IPS DF 4.7 (cell line): ENCODE measurements at regions not wholly inside any gene's neighbourhood (a gene's known extent, or its start where the extent isn't known, plus 50 kb on each side); places are given as distances from the start of the nearest gene placed in this dataset.
"Not testable (repeated sequence)": the region's sequence is repeated elsewhere in the genome, so short reads cannot be mapped to it uniquely, and the experiment has no call there.

ENCODE experiments used
- DNase-seq: peaks from one replicate; pipeline ENCODE4 v3.0.0-alpha.2; 2013; ENCODE audit warnings: low spot score; ENCODE audit errors: extremely low read depth

- DNase-seq: not testable (repeated sequence)
Observed at GRCh38 chr22:22756551-22757201, 112.3 kb downstream of the GGTLC2 start.

- DNase-seq: not testable (repeated sequence)
Observed at GRCh38 chr22:22758101-22758807, 113.8 kb downstream of the GGTLC2 start.

GRCh38 chr22:22759371-22759770 is 115.0 kb downstream of the GGTLC2 start:
- no peak for DNase-seq

GRCh38 chr22:22759889-22760546 is 115.6 kb downstream of the GGTLC2 start:
- no peak for DNase-seq

GRCh38 chr22:22761606-22761962 is 117.2 kb downstream of the GGTLC2 start:
- no peak for DNase-seq

GRCh38 chr22:22761963-22762772 is 117.8 kb downstream of the GGTLC2 start:
- DNase-seq: no peak

- DNase-seq: no peak
Observed at GRCh38 chr22:22763512-22763911, 119.1 kb downstream of the GGTLC2 start.

GRCh38 chr22:22764085-22764484 is 119.7 kb downstream of the GGTLC2 start:
- DNase-seq: no peak

DNA sequence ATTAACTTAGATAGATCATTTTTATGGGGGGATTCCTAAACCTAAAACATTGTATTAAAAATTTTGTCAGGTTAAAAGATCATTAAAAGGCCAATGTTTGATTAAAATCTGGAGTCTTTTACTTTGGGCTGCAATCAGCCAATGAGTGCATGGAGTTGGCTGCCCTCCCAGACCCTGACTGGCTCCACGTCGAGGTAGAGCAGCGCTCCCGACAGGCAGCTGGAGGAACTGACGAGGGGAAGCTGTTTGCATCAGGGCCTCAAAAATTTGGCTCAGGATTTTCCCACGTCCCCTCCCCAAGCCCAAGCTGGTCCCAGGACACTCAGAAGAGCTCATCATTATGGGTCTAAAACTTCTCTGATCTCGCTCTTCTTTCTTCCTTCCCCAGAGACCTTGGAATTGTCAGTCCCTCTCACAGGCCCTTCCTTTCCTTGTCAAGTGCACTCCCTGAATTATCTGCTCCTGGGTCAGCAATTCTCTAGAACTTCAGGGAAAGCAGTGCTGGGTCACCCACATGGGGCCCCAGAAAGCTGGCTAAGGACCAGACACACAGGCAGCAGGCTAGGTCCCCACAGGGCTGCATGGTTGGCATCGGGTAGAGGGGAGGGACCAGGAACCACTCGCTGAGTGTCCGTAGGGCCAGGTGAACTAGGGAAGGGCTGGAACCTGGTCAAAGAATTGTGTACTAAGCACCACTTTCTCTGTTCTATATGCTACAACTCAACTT is 119.6 kb upstream of the IGLL5 start:
- DNase-seq: no peak

- no peak for DNase-seq
Observed at GRCh38 chr22:22768885-22769284, 118.7 kb upstream of the IGLL5 start.

GRCh38 chr22:22769434-22770279 is 118.0 kb upstream of the IGLL5 start:
- no peak for DNase-seq

- no peak for DNase-seq
Observed at GRCh38 chr22:22770280-22770871, 117.2 kb upstream of the IGLL5 start.

GRCh38 chr22:22770881-22771280 is 116.7 kb upstream of the IGLL5 start:
- no peak for DNase-seq

DNA sequence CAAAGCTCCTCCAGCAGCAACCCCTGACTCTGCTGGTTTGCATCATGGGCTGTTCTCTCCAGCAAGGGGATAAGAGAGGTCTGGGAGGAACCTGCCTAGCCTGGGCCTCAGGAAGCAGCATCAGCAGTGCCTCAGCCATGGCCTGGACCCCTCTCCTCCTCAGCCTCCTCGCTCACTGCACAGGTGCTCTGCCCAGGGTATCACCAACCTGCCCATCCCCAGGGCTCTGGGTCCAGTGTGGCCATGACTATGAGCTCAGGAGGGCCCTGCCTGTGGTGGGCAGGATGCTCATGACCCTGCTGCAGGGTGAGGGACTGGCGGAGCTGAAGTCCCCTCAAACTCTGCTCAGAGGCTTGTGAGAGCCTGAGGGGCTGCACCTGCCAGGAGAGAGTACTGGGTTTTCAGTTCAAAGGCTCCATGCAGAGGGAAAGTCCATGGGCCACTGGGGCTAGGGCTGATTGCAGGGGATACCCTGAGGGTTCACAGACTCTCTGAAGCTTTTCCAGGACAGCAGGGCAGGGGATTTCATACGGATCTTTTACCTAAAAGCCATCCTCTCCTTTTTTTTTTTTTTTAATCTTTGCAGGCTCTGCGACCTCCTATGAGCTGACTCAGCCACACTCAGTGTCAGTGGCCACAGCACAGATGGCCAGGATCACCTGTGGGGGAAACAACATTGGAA is 115.8 kb upstream of the IGLL5 start:
- no peak for DNase-seq

GRCh38 chr22:22772396-22772795 is 115.2 kb upstream of the IGLL5 start:
- no peak for DNase-seq

DNA sequence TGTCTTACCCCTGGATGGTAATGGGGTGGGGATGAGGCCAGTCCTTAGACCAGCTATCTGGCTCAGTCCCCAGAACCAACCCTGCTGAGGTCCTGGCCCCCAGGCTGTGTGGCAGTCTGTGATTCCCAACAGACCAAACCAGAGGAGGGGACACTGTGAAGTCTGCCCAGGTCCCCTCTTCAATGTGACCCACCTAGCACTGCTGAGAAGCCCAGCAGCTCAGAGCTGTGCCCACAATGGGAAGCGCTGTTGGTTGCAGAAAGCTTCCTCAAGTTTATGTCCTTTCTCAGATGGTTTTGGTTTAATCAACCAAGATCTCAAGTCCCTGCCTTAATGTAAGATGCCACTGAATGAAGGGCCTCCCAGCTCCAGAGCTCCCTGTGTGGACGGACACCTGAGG is 114.7 kb upstream of the IGLL5 start:
- DNase-seq: no peak

DNA sequence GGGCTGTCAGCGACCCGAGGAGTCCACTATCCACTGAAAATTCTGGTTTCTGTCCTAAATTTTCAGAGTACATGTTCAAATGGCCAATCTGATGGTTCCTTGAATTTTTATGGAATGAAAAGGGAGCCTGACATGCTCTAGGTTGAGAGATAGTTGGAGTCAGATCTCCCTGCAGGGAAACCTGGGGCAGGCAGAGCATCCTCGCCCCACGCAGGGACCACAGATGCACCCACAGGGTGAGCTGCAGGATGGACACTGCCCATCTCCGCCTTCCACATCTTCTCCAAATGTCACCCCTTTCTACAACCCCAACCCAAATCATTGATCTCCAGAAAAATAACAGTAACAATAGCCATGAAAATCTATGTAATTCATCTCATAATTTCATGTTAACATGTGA is 114.2 kb upstream of the IGLL5 start:
- DNase-seq: no peak

GRCh38 chr22:22773979-22774604 is 113.5 kb upstream of the IGLL5 start:
- DNase-seq: no peak

DNA sequence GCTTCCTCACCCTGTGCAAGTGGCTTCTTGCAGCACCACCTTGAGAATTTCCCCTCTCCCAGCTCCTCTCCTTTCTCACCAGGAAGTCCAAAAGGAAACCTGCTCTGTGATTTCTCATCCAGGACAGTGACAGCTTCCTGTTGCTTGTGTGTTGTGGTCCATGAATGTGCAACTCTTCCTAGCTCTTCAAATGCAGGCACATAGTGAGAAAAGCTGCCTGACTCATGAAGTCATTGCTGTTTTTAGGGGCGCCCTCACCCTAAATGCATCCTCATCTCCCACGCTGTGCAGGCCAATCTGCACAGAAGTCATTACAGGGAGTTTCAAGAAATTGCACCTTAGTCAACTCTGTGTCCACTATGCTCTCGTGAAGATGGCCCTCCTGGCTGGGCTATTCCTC is 112.9 kb upstream of the IGLL5 start:
- not testable (repeated sequence) for DNase-seq
